ENCODE measurements at regions not wholly inside any gene's neighbourhood (a gene's known extent, or its start where the extent isn't known, plus 50 kb on each side); places are given as distances from the start of the nearest gene placed in this dataset.

GRCh38 chr5:88390481-88390880, 121.8 kb upstream of the TMEM161B start:
- no peak for TF ChIP-seq CTCF (IDR thresholded peaks at IDR 0.05)
- no peak for TF ChIP-seq POLR2A (IDR thresholded peaks at IDR 0.05)
